A673 (cell line): ENCODE measurements at regions not wholly inside any gene's neighbourhood (a gene's known extent, or its start where the extent isn't known, plus 50 kb on each side); places are given as distances from the start of the nearest gene placed in this dataset.

Source experiments
- BruUV-seq: library from RNA; stranded (reverse); fragments of 400-500 nt; replicated peaks from 2 replicates; lab custom pipeline; 2021; lab: Mats Ljungman, UMichigan
- CTCF ChIA-PET: fragments of 300-600 bp; sonication (Branson Sonifier 250); formaldehyde crosslinking; loops from one replicate; lab custom pipeline; 2022; ENCODE audit warnings: antibody characterized with exemption; lab: Charles Lee
- POLR2A ChIA-PET: fragments of 300-600 bp; sonication (Branson Sonifier 250); formaldehyde crosslinking; loops from one replicate; lab custom pipeline; 2022; ENCODE audit warnings: antibody characterized with exemption; ENCODE audit not compliant: low non-redundant PET; lab: Charles Lee
- DNase-seq: peaks from one replicate; pipeline ENCODE4 v3.0.0-alpha.2; 2015; ENCODE audit warnings: low spot score
- H3K27ac ChIP-seq: fragments of 200-600 bp; sonication (generic); 2 replicates; pipeline ENCODE4 v1.5.1; 2016; ENCODE audit warnings: mixed run types, low read depth, mild to moderate bottlenecking, mixed read lengths, antibody characterized with exemption, low read length; ENCODE audit not compliant: poor library complexity, severe bottlenecking
- H3K27me3 ChIP-seq: fragments of 200-600 bp; sonication (generic); replicated peaks from 2 replicates; pipeline ENCODE4 v1.6.1; 2017; ENCODE audit warnings: mixed run types, low read depth, mild to moderate bottlenecking, mixed read lengths, antibody characterized with exemption, low read length; ENCODE audit not compliant: insufficient read depth, poor library complexity
- H3K36me3 ChIP-seq: fragments of 200-600 bp; sonication (generic); 2 replicates; pipeline ENCODE4 v1.6.1; 2016; ENCODE audit warnings: mixed run types, mild to moderate bottlenecking, mixed read lengths, antibody characterized with exemption, low read length; ENCODE audit not compliant: insufficient read depth, poor library complexity, severe bottlenecking
- H3K4me1 ChIP-seq: fragments of 200-600 bp; sonication (generic); 2 replicates; pipeline ENCODE4 v1.6.1; 2017; ENCODE audit warnings: mixed run types, mild to moderate bottlenecking, mixed read lengths, antibody characterized with exemption, low read length; ENCODE audit not compliant: insufficient read depth, poor library complexity, severe bottlenecking
- H3K4me3 ChIP-seq: fragments of 200-600 bp; sonication (generic); 2 replicates; pipeline ENCODE4 v1.5.1; 2016; ENCODE audit warnings: low read depth, mixed run types, mild to moderate bottlenecking, mixed read lengths, low read length; ENCODE audit not compliant: poor library complexity, severe bottlenecking
- H3K9me3 ChIP-seq: fragments of 200-600 bp; sonication (generic); 2 replicates; pipeline ENCODE4 v1.6.1; 2016; ENCODE audit warnings: mixed run types, low read depth, mild to moderate bottlenecking, mixed read lengths, antibody characterized with exemption, low read length; ENCODE audit not compliant: poor library complexity, severe bottlenecking
- EZH2 ChIP-seq: fragments of 200-600 bp; sonication (generic); IDR thresholded peaks from 2 replicates; pipeline ENCODE4 v1.6.1; 2017; ENCODE audit warnings: borderline replicate concordance, low read depth, mild to moderate bottlenecking, mixed read lengths, antibody characterized with exemption, low read length; ENCODE audit not compliant: poor library complexity, severe bottlenecking
- intact Hi-C: fragments of 100-400 bp; cut with micrococcal nuclease; formaldehyde crosslinking; loops from one replicate; pipeline ENCODE4 v1.10.0; 2022; ENCODE audit not compliant: unreplicated experiment
- TF ChIP-seq, protein P1 (sequence below): fragments of 300-800, 200-600 bp; sonication (generic); conservative IDR thresholded peaks from 2 replicates; pipeline ENCODE4 v1.5.1; 2017; ENCODE audit warnings: low read depth, mild to moderate bottlenecking, antibody characterized with exemption, low read length, moderate library complexity, mixed read lengths

DNA sequence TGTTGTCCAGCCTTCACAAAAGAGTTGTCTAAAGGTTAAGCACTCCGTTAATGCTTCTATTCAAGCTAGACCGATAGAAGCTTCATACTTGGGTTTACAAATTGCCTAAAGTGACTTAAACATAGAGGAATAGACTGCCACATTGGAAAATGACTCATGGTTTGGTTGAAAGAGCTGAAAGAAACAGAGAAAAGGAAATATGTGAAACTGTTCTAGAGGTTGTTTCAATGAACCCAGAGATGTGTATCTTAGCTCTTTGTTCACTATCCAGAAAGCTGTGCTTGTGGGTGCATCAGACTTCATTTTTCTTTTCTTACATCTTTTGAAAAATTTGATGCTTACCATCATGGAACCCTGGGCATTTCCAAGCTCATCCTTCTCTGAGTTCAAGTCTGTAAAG, 736.2 kb downstream of the INHBA start:
- no peaks in the 10 kb centered on the region for H3K36me3 ChIP-seq
- H3K4me1 ChIP-seq = no peaks in the 10 kb centered on the region
- TF ChIP-seq, protein P1, sequence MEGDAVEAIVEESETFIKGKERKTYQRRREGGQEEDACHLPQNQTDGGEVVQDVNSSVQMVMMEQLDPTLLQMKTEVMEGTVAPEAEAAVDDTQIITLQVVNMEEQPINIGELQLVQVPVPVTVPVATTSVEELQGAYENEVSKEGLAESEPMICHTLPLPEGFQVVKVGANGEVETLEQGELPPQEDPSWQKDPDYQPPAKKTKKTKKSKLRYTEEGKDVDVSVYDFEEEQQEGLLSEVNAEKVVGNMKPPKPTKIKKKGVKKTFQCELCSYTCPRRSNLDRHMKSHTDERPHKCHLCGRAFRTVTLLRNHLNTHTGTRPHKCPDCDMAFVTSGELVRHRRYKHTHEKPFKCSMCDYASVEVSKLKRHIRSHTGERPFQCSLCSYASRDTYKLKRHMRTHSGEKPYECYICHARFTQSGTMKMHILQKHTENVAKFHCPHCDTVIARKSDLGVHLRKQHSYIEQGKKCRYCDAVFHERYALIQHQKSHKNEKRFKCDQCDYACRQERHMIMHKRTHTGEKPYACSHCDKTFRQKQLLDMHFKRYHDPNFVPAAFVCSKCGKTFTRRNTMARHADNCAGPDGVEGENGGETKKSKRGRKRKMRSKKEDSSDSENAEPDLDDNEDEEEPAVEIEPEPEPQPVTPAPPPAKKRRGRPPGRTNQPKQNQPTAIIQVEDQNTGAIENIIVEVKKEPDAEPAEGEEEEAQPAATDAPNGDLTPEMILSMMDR = no peak
- TF ChIP-seq EZH2 = no peak
- H3K27ac ChIP-seq = no peak overlapping the region
- ChIA-PET POLR2A (no interaction called here), CTCF (no interaction called here)
- BruUV-seq = no TSS peak
- H3K27me3 ChIP-seq = no peaks in the 10 kb centered on the region
- intact Hi-C loops = no loop called here
- no peaks in the 10 kb centered on the region for H3K9me3 ChIP-seq
- DNase-seq = no peak
- no peak overlapping the region for H3K4me3 ChIP-seq

DNA sequence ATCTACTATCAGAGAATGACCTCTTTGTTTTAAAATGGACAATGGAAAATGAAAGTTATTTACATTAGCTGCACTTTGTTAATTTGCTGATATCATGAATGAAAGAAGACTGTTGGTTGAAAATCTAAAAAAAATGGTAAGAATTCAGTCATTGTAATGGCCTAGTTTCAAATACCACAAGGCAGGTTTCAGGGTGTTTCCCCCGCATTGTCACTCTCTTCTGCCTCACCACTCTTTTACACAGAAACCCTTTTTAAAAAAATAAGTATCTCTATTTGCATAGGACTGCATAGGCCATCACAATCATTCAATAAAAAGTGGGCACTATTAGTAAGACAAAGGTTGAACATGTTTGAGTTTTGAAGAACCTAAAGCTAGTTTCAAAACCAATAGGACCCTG, 737.1 kb downstream of the INHBA start:
- DNase-seq = no peak
- no peaks in the 10 kb centered on the region for H3K4me1 ChIP-seq
- H3K27me3 ChIP-seq = no peaks in the 10 kb centered on the region
- ChIA-PET CTCF (interaction anchor here (0.5 kb wide), 1 partner anchor 20 kb away, joined by 7 read pairs; no protein-coding TSS in a partner anchor), POLR2A (no interaction called here)
- no peak overlapping the region for H3K4me3 ChIP-seq
- no peak overlapping the region for H3K27ac ChIP-seq
- H3K36me3 ChIP-seq = no peaks in the 10 kb centered on the region
- intact Hi-C loops = no loop called here
- no TSS peak for BruUV-seq
- no peak for TF ChIP-seq EZH2
- TF ChIP-seq, protein P1 = no peak
- H3K9me3 ChIP-seq = no peaks in the 10 kb centered on the region

DNA sequence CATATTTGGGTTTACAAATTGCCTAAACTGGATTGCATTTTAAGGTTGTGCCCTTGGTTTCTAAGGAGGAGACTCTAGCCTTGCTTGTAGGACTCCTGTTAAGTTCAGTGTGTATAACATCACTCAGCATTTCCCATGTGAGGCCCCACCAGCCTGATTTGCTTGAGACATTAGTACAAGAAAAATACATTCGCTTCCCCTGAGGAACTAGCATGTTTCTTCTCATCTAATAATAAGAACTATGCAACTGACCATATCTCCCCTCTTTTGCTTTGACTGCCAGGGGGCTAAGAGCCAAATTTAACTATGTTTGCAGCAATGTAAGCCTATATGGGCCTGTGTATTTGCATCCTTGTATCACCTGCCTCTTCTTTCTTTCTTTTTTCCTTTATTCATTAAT, 737.9 kb downstream of the INHBA start:
- BruUV-seq = no TSS peak
- no peaks in the 10 kb centered on the region for H3K4me1 ChIP-seq
- H3K4me3 ChIP-seq = no peak overlapping the region
- TF ChIP-seq, protein P1 = no peak
- TF ChIP-seq EZH2 = no peak
- no peaks in the 10 kb centered on the region for H3K9me3 ChIP-seq
- ChIA-PET CTCF (no interaction called here), POLR2A (no interaction called here)
- no peak overlapping the region for H3K27ac ChIP-seq
- DNase-seq = no peak
- H3K27me3 ChIP-seq = no peaks in the 10 kb centered on the region
- intact Hi-C loops = no loop called here
- H3K36me3 ChIP-seq = no peaks in the 10 kb centered on the region
